ENCODE measurements at regions not wholly inside any gene's neighbourhood (a gene's known extent, or its start where the extent isn't known, plus 50 kb on each side); places are given as distances from the start of the nearest gene placed in this dataset.

DNA sequence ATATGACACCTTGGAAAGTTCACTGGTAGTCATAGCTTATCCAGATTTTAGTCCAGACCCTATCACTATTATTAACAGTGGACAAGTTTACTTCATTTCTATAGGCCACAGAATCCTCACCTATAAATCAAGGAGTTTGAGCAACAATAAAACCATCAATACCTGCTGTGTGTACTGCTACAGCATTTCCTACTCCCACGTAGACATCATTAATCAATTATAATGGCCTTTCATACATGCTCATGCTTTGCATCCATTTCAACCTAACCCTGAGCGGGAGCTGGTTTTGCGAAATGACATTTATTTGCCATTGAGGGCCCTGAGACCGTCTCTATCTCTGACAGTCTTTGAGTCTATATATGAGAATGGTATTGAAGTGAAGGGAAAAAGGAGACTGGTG lies 312.3 kb downstream of the FAT3 start:
- Histone ChIP-seq H3K36me3 (ENCODE audit: insufficient read depth) (no peaks in the 10 kb centered on the region), H3K79me2 (ENCODE audit: insufficient read depth, low read depth) (no peaks in the 10 kb centered on the region), H2AFZ (ENCODE audit: low read depth) (no peak overlapping the region), H3K4me3 (IDR thresholded peaks at IDR 0.05; ENCODE audit: insufficient read depth, low read depth, low read length) (no peak overlapping the region), H4K20me1 (ENCODE audit: insufficient read depth) (no peaks in the 10 kb centered on the region), H3K4me1 (ENCODE audit: low read depth, poor library complexity, severe bottlenecking) (no peaks in the 10 kb centered on the region), H3K9ac (no peak overlapping the region), H3K27ac (no peak overlapping the region), H3K4me2 (no peak overlapping the region), H3K27me3 (ENCODE audit: insufficient read depth, low read depth) (no peaks in the 10 kb centered on the region)
- TF ChIP-seq, protein P1, sequence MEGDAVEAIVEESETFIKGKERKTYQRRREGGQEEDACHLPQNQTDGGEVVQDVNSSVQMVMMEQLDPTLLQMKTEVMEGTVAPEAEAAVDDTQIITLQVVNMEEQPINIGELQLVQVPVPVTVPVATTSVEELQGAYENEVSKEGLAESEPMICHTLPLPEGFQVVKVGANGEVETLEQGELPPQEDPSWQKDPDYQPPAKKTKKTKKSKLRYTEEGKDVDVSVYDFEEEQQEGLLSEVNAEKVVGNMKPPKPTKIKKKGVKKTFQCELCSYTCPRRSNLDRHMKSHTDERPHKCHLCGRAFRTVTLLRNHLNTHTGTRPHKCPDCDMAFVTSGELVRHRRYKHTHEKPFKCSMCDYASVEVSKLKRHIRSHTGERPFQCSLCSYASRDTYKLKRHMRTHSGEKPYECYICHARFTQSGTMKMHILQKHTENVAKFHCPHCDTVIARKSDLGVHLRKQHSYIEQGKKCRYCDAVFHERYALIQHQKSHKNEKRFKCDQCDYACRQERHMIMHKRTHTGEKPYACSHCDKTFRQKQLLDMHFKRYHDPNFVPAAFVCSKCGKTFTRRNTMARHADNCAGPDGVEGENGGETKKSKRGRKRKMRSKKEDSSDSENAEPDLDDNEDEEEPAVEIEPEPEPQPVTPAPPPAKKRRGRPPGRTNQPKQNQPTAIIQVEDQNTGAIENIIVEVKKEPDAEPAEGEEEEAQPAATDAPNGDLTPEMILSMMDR (conservative IDR thresholded peaks at IDR 0.05; ENCODE audit: low read depth, low read length) = no peak

DNA sequence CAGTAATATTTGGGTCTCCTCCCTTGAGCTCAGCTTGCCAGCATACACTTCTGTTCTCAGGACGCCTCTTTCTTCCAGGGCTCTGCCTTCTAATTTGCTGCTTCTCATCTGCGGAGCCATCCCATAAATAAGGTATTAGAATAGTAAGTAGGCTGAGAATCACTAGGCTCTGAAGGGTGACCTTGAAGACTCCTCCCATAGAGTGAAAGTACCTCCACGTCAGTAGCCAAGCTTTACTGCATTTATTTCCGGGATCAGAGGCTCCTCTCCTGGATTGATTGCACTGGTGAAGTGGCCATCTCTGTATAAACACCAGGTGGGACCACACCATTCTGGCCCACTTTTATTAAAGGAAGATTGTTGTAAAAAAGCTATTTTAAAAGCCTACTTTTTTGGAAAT lies 315.5 kb downstream of the FAT3 start:
- Histone ChIP-seq H3K4me1 (ENCODE audit: low read depth, poor library complexity, severe bottlenecking) (no peaks in the 10 kb centered on the region), H3K27ac (no peak overlapping the region), H4K20me1 (ENCODE audit: insufficient read depth) (no peaks in the 10 kb centered on the region), H3K36me3 (ENCODE audit: insufficient read depth) (no peaks in the 10 kb centered on the region), H3K27me3 (ENCODE audit: insufficient read depth, low read depth) (no peaks in the 10 kb centered on the region), H3K79me2 (ENCODE audit: insufficient read depth, low read depth) (no peaks in the 10 kb centered on the region), H3K9ac (no peak overlapping the region), H3K4me3 (IDR thresholded peaks at IDR 0.05; ENCODE audit: insufficient read depth, low read depth, low read length) (no peak overlapping the region), H3K4me2 (no peak overlapping the region), H2AFZ (ENCODE audit: low read depth) (no peak overlapping the region)
- TF ChIP-seq, protein P1 (conservative IDR thresholded peaks at IDR 0.05; ENCODE audit: low read depth, low read length) = no peak

DNA sequence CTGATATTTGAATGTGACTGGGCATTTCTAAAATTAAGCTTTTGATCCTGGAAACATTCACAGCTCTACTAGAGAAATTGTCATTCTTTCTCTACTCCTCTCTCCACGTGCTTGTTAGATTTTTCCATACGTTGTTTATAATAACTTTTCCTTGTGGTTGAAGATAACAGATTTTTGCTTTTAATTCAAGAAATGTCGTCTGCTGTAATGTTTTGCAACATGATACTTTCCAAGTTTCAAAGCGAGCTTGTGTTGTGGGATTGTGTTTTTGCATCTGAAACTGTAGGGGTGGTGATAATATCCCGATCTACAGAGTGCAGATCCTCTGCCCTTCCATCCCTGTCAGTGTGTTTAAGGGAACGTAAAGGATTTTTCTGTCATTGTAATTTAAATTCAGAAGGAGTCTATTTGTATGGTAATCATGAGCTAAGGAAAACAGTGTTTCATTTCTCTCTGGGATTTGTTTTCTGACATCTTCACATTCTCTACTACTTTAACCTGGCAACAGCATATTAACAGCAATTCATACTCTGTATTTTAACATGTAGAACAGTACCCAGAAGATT lies 321.4 kb downstream of the FAT3 start:
- H3K4me2 ChIP-seq = no peak overlapping the region

DNA sequence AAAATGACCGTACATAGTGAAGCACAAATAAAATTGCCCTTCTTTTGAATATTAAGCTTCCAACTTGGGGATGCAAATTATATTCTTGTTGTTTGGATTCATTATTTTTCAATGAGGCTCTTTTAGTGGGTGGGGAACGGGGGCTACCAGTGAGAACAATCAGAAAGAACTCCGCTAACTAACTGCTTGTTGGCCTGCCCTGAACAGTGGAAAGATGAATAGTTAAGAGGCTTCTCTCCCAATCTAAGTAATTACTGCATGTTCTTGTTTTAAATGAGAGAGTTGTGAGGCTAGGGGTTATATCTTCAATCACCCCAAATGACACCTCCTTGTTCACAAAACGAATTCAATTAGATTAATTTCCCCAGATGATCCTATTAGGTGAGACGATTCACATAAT lies 322.0 kb downstream of the FAT3 start:
- Histone ChIP-seq H3K27ac (no peak overlapping the region), H2AFZ (ENCODE audit: low read depth) (no peak overlapping the region), H3K4me1 (ENCODE audit: low read depth, poor library complexity, severe bottlenecking) (no peaks in the 10 kb centered on the region), H4K20me1 (ENCODE audit: insufficient read depth) (no peaks in the 10 kb centered on the region), H3K27me3 (ENCODE audit: insufficient read depth, low read depth) (no peaks in the 10 kb centered on the region), H3K36me3 (ENCODE audit: insufficient read depth) (no peaks in the 10 kb centered on the region), H3K4me3 (IDR thresholded peaks at IDR 0.05; ENCODE audit: insufficient read depth, low read depth, low read length) (no peak overlapping the region), H3K79me2 (ENCODE audit: insufficient read depth, low read depth) (no peaks in the 10 kb centered on the region), H3K9ac (no peak overlapping the region), H3K4me2 (no peak overlapping the region)
- TF ChIP-seq, protein P1 (conservative IDR thresholded peaks at IDR 0.05; ENCODE audit: low read depth, low read length) = no peak

More for the DNA sequence above, 321.4 kb downstream of the FAT3 start:
- Histone ChIP-seq H2AFZ (ENCODE audit: low read depth) (no peak overlapping the region), H3K4me1 (ENCODE audit: low read depth, poor library complexity, severe bottlenecking) (no peaks in the 10 kb centered on the region), H4K20me1 (ENCODE audit: insufficient read depth) (no peaks in the 10 kb centered on the region), H3K9ac (no peak overlapping the region), H3K27ac (no peak overlapping the region), H3K4me3 (IDR thresholded peaks at IDR 0.05; ENCODE audit: insufficient read depth, low read depth, low read length) (no peak overlapping the region), H3K79me2 (ENCODE audit: insufficient read depth, low read depth) (no peaks in the 10 kb centered on the region), H3K27me3 (ENCODE audit: insufficient read depth, low read depth) (no peaks in the 10 kb centered on the region), H3K36me3 (ENCODE audit: insufficient read depth) (no peaks in the 10 kb centered on the region)
- TF ChIP-seq, protein P1 (conservative IDR thresholded peaks at IDR 0.05; ENCODE audit: low read depth, low read length) = no peak
